ENCODE measurements at regions not wholly inside any gene's neighbourhood (a gene's known extent, or its start where the extent isn't known, plus 50 kb on each side); places are given as distances from the start of the nearest gene placed in this dataset.
A peak's percentile ranks its signal among the peaks of the same experiment; 100 is the strongest.

- Histone ChIP-seq H3K36me3 (no peaks in the 10 kb centered on the region), H3K4me1 (no peaks in the 10 kb centered on the region), H3K4me3 (no peak overlapping the region), H3K27ac (no peak overlapping the region), H3K27me3 (peaks cover 0 to 3% of the 10 kb centered on the region in 2 donors), H3K9me3 (no peaks in the 10 kb centered on the region)
- 70 to 77% methylated on average over 11 to 13 of the region's 13 CpGs for WGBS, 2 donors
- no peak for TF ChIP-seq EP300 (IDR thresholded peaks at IDR 0.05)
- no peak for TF ChIP-seq POLR2A (IDR thresholded peaks at IDR 0.05)
- TF ChIP-seq CTCF (IDR thresholded peaks at IDR 0.05), result no peak
- DNase-seq (ENCODE audit: low spot score in 2 of 2), result peak in 1 of 2 donors; percentile 2
These were observed 310.9 kb downstream of the MATN1 start for GRCh38 chr1:30412241-30413110.

GRCh38 chr1:30411206-30411605 is 312.2 kb downstream of the MATN1 start:
- no peaks in the 10 kb centered on the region for H3K4me1 ChIP-seq
- no peak overlapping the region for H3K4me3 ChIP-seq
- TF ChIP-seq EP300 (IDR thresholded peaks at IDR 0.05) (no peak), CTCF (IDR thresholded peaks at IDR 0.05) (no peak), POLR2A (IDR thresholded peaks at IDR 0.05) (no peak)
- H3K27ac ChIP-seq, result no peak overlapping the region
- peaks cover 0 to 3% of the 10 kb centered on the region in 2 donors for H3K27me3 ChIP-seq
- no peak for DNase-seq (ENCODE audit: low spot score in 2 of 2)
- WGBS, 2 donors, result 76 to 79% methylated on average over 9 of the region's 9 CpGs
- no peaks in the 10 kb centered on the region for H3K36me3 ChIP-seq
- no peaks in the 10 kb centered on the region for H3K9me3 ChIP-seq

- TF ChIP-seq POLR2A (IDR thresholded peaks at IDR 0.05), result no peak
- no peak for TF ChIP-seq CTCF (IDR thresholded peaks at IDR 0.05)
- no peak for TF ChIP-seq EP300 (IDR thresholded peaks at IDR 0.05)
- 64 to 78% methylated on average over 9 of the region's 9 CpGs for WGBS, 2 donors
- peaks cover 0 to 3% of the 10 kb centered on the region in 2 donors for H3K27me3 ChIP-seq
- no peak overlapping the region for H3K27ac ChIP-seq
- no peaks in the 10 kb centered on the region for H3K9me3 ChIP-seq
- H3K4me3 ChIP-seq, result no peak overlapping the region
- no peaks in the 10 kb centered on the region for H3K36me3 ChIP-seq
- H3K4me1 ChIP-seq, result no peaks in the 10 kb centered on the region
- peak in 1 of 2 donors; percentile 1 for DNase-seq (ENCODE audit: low spot score in 2 of 2)
These were observed 313.1 kb downstream of the MATN1 start for GRCh38 chr1:30410153-30410851.

GRCh38 chr1:30409476-30410152 is 313.8 kb downstream of the MATN1 start:
- no peak overlapping the region for H3K27ac ChIP-seq
- 85% methylated on average over 5 of the region's 5 CpGs for WGBS, 2 donors
- no peaks in the 10 kb centered on the region for H3K4me1 ChIP-seq
- TF ChIP-seq POLR2A (IDR thresholded peaks at IDR 0.05) (no peak), CTCF (IDR thresholded peaks at IDR 0.05) (no peak), EP300 (IDR thresholded peaks at IDR 0.05) (no peak)
- peaks cover 0 to 3% of the 10 kb centered on the region in 2 donors for H3K27me3 ChIP-seq
- no peaks in the 10 kb centered on the region for H3K9me3 ChIP-seq
- no peak overlapping the region for H3K4me3 ChIP-seq
- DNase-seq (ENCODE audit: low spot score in 2 of 2), result peak in 1 of 2 donors; percentile 3
- H3K36me3 ChIP-seq, result no peaks in the 10 kb centered on the region
